ENCODE measurements at regions not wholly inside any gene's neighbourhood (a gene's known extent, or its start where the extent isn't known, plus 50 kb on each side); places are given as distances from the start of the nearest gene placed in this dataset.

DNA sequence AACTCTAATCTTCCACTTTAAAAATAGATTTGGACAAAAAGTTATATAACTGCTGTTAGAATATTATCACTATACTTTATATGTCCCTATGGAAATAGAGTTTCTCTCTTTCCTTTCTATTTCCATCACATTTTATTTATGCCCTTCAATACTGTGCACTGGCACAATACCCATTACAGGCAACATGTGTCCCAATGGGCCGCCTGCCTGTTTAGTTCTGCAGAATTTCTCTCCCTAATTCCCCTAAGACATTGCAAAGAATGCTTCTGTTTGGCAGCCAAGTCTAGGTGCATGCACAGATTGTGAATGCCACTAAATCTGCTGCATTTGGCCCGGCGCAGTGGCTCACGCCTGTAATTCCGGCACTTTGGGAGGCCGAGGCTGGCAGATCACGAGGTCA, 520.4 kb upstream of the FLRT2 start:
- no peak for DNase-seq (ENCODE audit: low read depth, low spot score)
- intact Hi-C loops (cut with micrococcal nuclease) (no loop called here), dilution Hi-C loops (cut with MboI; ENCODE audit: extremely low pct_ligation_motif_present, low sequenced_read_pairs) (no loop called here)
- Histone ChIP-seq H3K9ac (replicated peaks; ENCODE audit: extremely low read depth, insufficient read depth, low read length) (no peak overlapping the region), H2AFZ (ENCODE audit: low read depth, low read length) (no peak overlapping the region), H3K79me2 (ENCODE audit: control insufficient read depth, insufficient read depth, low read length) (no peaks in the 10 kb centered on the region), H3K36me3 (ENCODE audit: control insufficient read depth in 2 of 2, extremely low read depth in 1 of 2, insufficient read depth in 2 of 2, low read length in 2 of 2) (no peaks in the 10 kb centered on the region), H3K27me3 (ENCODE audit: control insufficient read depth in 2 of 2, insufficient read depth in 2 of 2, low read length in 2 of 2) (no peaks in the 10 kb centered on the region), H3K4me1 (ENCODE audit: control insufficient read depth, extremely low read depth, insufficient read depth, low read length) (no peaks in the 10 kb centered on the region), H3K4me2 (ENCODE audit: insufficient read depth, low read length) (no peak overlapping the region), H3K27ac (ENCODE audit: insufficient read depth, low read depth, low read length) (no peak overlapping the region), H3K9me3 (replicated peaks; ENCODE audit: control insufficient read depth, insufficient read depth, low read length) (no peaks in the 10 kb centered on the region), H3K4me3 (replicated peaks in 1 of 3; ENCODE audit: insufficient read depth in 1 of 3, low read depth in 1 of 3, low read length in 3 of 3) (no peak overlapping the region), H3K9me1 (replicated peaks; ENCODE audit: control insufficient read depth, extremely low read depth, insufficient read depth, low read length) (no peaks in the 10 kb centered on the region), H4K20me1 (replicated peaks; ENCODE audit: control insufficient read depth, extremely low read depth, insufficient read depth, low read length) (no peaks in the 10 kb centered on the region)
- POLR2A ChIA-PET = no interaction called here
- CTCF ChIA-PET = no interaction called here
- FAIRE-seq = no peak
- no TSS peak for BruUV-seq (replicated peaks)
- TF ChIP-seq POLR2AphosphoS5 (IDR thresholded peaks at IDR 0.05; ENCODE audit: insufficient read depth, low read depth, low read length) = no peak
- TF ChIP-seq, protein P1, sequence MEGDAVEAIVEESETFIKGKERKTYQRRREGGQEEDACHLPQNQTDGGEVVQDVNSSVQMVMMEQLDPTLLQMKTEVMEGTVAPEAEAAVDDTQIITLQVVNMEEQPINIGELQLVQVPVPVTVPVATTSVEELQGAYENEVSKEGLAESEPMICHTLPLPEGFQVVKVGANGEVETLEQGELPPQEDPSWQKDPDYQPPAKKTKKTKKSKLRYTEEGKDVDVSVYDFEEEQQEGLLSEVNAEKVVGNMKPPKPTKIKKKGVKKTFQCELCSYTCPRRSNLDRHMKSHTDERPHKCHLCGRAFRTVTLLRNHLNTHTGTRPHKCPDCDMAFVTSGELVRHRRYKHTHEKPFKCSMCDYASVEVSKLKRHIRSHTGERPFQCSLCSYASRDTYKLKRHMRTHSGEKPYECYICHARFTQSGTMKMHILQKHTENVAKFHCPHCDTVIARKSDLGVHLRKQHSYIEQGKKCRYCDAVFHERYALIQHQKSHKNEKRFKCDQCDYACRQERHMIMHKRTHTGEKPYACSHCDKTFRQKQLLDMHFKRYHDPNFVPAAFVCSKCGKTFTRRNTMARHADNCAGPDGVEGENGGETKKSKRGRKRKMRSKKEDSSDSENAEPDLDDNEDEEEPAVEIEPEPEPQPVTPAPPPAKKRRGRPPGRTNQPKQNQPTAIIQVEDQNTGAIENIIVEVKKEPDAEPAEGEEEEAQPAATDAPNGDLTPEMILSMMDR (IDR thresholded peaks at IDR 0.05; ENCODE audit: extremely low read depth in 1 of 2, insufficient read depth in 1 of 2, low read depth in 1 of 2, low read length in 2 of 2) = no peak
- no peak for TF ChIP-seq JUN (IDR thresholded peaks at IDR 0.05; ENCODE audit: borderline replicate concordance, insufficient read depth, insufficient read length, low read depth)
- TF ChIP-seq EZH2 (IDR thresholded peaks at IDR 0.05; ENCODE audit: borderline replicate concordance, low read depth, low read length, severe bottlenecking) = no peak
- TF ChIP-seq, protein P2, sequence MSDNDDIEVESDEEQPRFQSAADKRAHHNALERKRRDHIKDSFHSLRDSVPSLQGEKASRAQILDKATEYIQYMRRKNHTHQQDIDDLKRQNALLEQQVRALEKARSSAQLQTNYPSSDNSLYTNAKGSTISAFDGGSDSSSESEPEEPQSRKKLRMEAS (IDR thresholded peaks at IDR 0.05; ENCODE audit: insufficient read depth, insufficient read length) = no peak
- TF ChIP-seq FOS (IDR thresholded peaks at IDR 0.05; ENCODE audit: borderline replicate concordance, insufficient read depth, low read length) = no peak
- no peak for TF ChIP-seq POLR2A (IDR thresholded peaks at IDR 0.05; ENCODE audit: low read depth, low read length)
- TF ChIP-seq GATA2 (IDR thresholded peaks at IDR 0.05; ENCODE audit: insufficient read depth, insufficient read length, low read depth, low read length) = no peak
- TF ChIP-seq MYC (IDR thresholded peaks at IDR 0.05; ENCODE audit: low read depth, low read length) = no peak
